WTC11 (cell line): ENCODE measurements at regions not wholly inside any gene's neighbourhood (a gene's known extent, or its start where the extent isn't known, plus 50 kb on each side); places are given as distances from the start of the nearest gene placed in this dataset.

Source experiments
- ATAC-seq: fragments of 200-7000 bp; cut with Tn5 transposase; 2 replicates; pipeline ENCODE4 v1.10.0; 2021; ENCODE audit warnings: mild to moderate bottlenecking, moderate library complexity
- CTCF ChIA-PET: fragments of 300-600 bp; sonication (Branson Sonifier 250); formaldehyde crosslinking; loops from one replicate; lab custom pipeline; 2021; ENCODE audit warnings: antibody characterized with exemption; lab: Charles Lee
- POLR2A ChIA-PET: fragments of 350-600 bp; sonication (Branson Sonifier 250); formaldehyde crosslinking; loops from one replicate; lab custom pipeline; 2021; ENCODE audit warnings: antibody characterized with exemption; lab: Charles Lee
- DNase-seq: peaks from one replicate; pipeline ENCODE4 v3.0.0; 2021; ENCODE audit warnings: low spot score
- H3K27ac Mint-ChIP-seq: 2 replicates; pipeline ENCODE4 v1.8.0; 2021; ENCODE audit warnings: mixed read lengths
- H3K27me3 Mint-ChIP-seq: 2 replicates; pipeline ENCODE4 v1.8.0; 2021; ENCODE audit warnings: low read depth, mild to moderate bottlenecking, moderate library complexity, mixed read lengths
- H3K36me3 Mint-ChIP-seq: 2 replicates; pipeline ENCODE4 v1.8.0; 2021; ENCODE audit warnings: mixed read lengths
- H3K4me1 Mint-ChIP-seq: 2 replicates; pipeline ENCODE4 v1.8.0; 2022; ENCODE audit warnings: mixed read lengths
- H3K4me3 Mint-ChIP-seq: 2 replicates; pipeline ENCODE4 v1.8.0; 2021; ENCODE audit warnings: mild to moderate bottlenecking, moderate library complexity, mixed read lengths
- H3K9me3 Mint-ChIP-seq: 2 replicates; pipeline ENCODE4 v1.8.0; 2021; ENCODE audit warnings: mixed read lengths
- ATF1 ChIP-seq: sonication (generic); formaldehyde crosslinking; IDR thresholded peaks from 2 replicates; pipeline ENCODE4 v1.8.1; 2023; ENCODE audit warnings: mild to moderate bottlenecking, moderate library complexity, missing genetic modification reagents
- ATF6 ChIP-seq: sonication (generic); formaldehyde crosslinking; IDR thresholded peaks from 2 replicates; pipeline ENCODE4 v1.8.1; 2023; ENCODE audit warnings: mild to moderate bottlenecking, missing genetic modification reagents
- CREM ChIP-seq: sonication (generic); formaldehyde crosslinking; IDR thresholded peaks from 2 replicates; pipeline ENCODE4 v1.8.1; 2022; ENCODE audit warnings: mild to moderate bottlenecking, missing genetic modification reagents, moderate library complexity
- E2F1 ChIP-seq: sonication (generic); formaldehyde crosslinking; IDR thresholded peaks from 2 replicates; pipeline ENCODE4 v1.8.0; 2022; ENCODE audit warnings: mild to moderate bottlenecking, missing genetic modification reagents
- E2F5 ChIP-seq: sonication (generic); formaldehyde crosslinking; IDR thresholded peaks from 2 replicates; pipeline ENCODE4 v1.8.1; 2022; ENCODE audit warnings: mild to moderate bottlenecking, moderate library complexity, missing genetic modification reagents
- ERG ChIP-seq: fragments of 250-450 bp; sonication (Bioruptor Pico); IDR thresholded peaks from 2 replicates; pipeline ENCODE4 v1.8.0; 2021; ENCODE audit warnings: mild to moderate bottlenecking
- ESRRA ChIP-seq: sonication (generic); formaldehyde crosslinking; IDR thresholded peaks from 2 replicates; pipeline ENCODE4 v1.8.1; 2022; ENCODE audit warnings: mild to moderate bottlenecking, missing genetic modification reagents, borderline replicate concordance
- PRRX2 ChIP-seq: fragments of 250-450 bp; sonication (Bioruptor Pico); IDR thresholded peaks from 2 replicates; pipeline ENCODE4 v1.8.0; 2021; ENCODE audit warnings: mild to moderate bottlenecking
- SOX15 ChIP-seq: fragments of 250-450 bp; sonication (Bioruptor Pico); IDR thresholded peaks from 2 replicates; pipeline ENCODE4 v1.9.0; 2021; ENCODE audit warnings: mild to moderate bottlenecking
- SP1 ChIP-seq: sonication (generic); formaldehyde crosslinking; conservative IDR thresholded peaks from 2 replicates; pipeline ENCODE4 v1.8.1; 2022; ENCODE audit warnings: missing genetic modification reagents
- ZBTB21 ChIP-seq: sonication (generic); formaldehyde crosslinking; IDR thresholded peaks from 2 replicates; pipeline ENCODE4 v1.8.1; 2023; ENCODE audit warnings: mild to moderate bottlenecking, missing genetic modification reagents, borderline replicate concordance
- ZNF232 ChIP-seq: sonication (generic); formaldehyde crosslinking; IDR thresholded peaks from 2 replicates; pipeline ENCODE4 v1.8.0; 2022; ENCODE audit warnings: mild to moderate bottlenecking, missing genetic modification reagents
- ZNF263 ChIP-seq: sonication (generic); formaldehyde crosslinking; IDR thresholded peaks from 2 replicates; pipeline ENCODE4 v1.8.1; 2022; ENCODE audit warnings: low read depth, mild to moderate bottlenecking, moderate library complexity, missing genetic modification reagents
- TF ChIP-seq, protein P1 (sequence below): sonication (generic); formaldehyde crosslinking; IDR thresholded peaks from 2 replicates; pipeline ENCODE4 v1.8.0; 2023; ENCODE audit warnings: missing genetic modification reagents, mild to moderate bottlenecking, borderline replicate concordance
- TF ChIP-seq, protein P2 (sequence below): sonication (generic); formaldehyde crosslinking; IDR thresholded peaks from 2 replicates; pipeline ENCODE4 v1.8.1; 2022; ENCODE audit warnings: low read depth, missing genetic modification reagents, borderline replicate concordance
- TF ChIP-seq, protein P3 (sequence below): sonication (generic); formaldehyde crosslinking; IDR thresholded peaks from 2 replicates; pipeline ENCODE4 v1.8.1; 2022; ENCODE audit warnings: mild to moderate bottlenecking, missing genetic modification reagents, moderate library complexity, borderline replicate concordance
- TF ChIP-seq, protein P4 (sequence below): sonication (generic); formaldehyde crosslinking; IDR thresholded peaks from 2 replicates; pipeline ENCODE4 v1.8.1; 2023; ENCODE audit warnings: mild to moderate bottlenecking, missing genetic modification reagents, moderate library complexity
- TF ChIP-seq, protein P5 (sequence below): sonication (generic); formaldehyde crosslinking; conservative IDR thresholded peaks from 2 replicates; pipeline ENCODE4 v1.8.1; 2022; ENCODE audit warnings: mild to moderate bottlenecking, missing genetic modification reagents

DNA sequence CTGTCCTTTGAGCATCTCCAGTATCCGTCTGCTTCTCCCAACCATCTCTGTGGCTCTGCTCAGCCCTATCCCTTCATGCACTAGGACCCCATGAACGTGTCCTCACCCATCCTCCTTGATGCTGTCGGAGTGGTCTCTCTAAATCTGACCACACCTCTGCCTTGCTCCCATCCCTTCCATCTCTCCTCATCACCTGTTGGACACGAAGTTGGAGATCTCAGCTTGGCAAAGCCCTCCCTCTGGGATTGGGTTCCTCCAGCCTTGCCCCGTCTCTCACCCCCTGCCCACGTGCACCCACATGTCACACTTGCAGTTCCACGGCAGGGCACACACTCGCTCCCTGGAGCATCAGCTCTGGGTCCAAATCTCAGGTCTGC lies 135.7 kb downstream of the ACTL8 start:
- ATAC-seq, result no peak
- Mint-ChIP-seq H3K36me3 (no peaks in the 10 kb centered on the region), H3K4me3 (no peak overlapping the region), H3K9me3 (no peaks in the 10 kb centered on the region), H3K27ac (no peak overlapping the region), H3K4me1 (no peaks in the 10 kb centered on the region), H3K27me3 (peaks cover 20% of the 10 kb centered on the region)
- TF ChIP-seq ATF6 (CRISPR knock-in tag) (no peak), ESRRA (CRISPR knock-in tag) (no peak), SP1 (CRISPR knock-in tag) (no peak), ZNF232 (CRISPR knock-in tag) (no peak), ERG (CRISPR knock-in tag) (no peak), ZNF263 (CRISPR knock-in tag) (no peak), CREM (no peak), SOX15 (CRISPR knock-in tag) (no peak), E2F5 (no peak), ZBTB21 (CRISPR knock-in tag) (no peak), PRRX2 (CRISPR knock-in tag) (no peak), E2F1 (CRISPR knock-in tag) (no peak), ATF1 (CRISPR knock-in tag) (no peak)
- TF ChIP-seq, protein P1, sequence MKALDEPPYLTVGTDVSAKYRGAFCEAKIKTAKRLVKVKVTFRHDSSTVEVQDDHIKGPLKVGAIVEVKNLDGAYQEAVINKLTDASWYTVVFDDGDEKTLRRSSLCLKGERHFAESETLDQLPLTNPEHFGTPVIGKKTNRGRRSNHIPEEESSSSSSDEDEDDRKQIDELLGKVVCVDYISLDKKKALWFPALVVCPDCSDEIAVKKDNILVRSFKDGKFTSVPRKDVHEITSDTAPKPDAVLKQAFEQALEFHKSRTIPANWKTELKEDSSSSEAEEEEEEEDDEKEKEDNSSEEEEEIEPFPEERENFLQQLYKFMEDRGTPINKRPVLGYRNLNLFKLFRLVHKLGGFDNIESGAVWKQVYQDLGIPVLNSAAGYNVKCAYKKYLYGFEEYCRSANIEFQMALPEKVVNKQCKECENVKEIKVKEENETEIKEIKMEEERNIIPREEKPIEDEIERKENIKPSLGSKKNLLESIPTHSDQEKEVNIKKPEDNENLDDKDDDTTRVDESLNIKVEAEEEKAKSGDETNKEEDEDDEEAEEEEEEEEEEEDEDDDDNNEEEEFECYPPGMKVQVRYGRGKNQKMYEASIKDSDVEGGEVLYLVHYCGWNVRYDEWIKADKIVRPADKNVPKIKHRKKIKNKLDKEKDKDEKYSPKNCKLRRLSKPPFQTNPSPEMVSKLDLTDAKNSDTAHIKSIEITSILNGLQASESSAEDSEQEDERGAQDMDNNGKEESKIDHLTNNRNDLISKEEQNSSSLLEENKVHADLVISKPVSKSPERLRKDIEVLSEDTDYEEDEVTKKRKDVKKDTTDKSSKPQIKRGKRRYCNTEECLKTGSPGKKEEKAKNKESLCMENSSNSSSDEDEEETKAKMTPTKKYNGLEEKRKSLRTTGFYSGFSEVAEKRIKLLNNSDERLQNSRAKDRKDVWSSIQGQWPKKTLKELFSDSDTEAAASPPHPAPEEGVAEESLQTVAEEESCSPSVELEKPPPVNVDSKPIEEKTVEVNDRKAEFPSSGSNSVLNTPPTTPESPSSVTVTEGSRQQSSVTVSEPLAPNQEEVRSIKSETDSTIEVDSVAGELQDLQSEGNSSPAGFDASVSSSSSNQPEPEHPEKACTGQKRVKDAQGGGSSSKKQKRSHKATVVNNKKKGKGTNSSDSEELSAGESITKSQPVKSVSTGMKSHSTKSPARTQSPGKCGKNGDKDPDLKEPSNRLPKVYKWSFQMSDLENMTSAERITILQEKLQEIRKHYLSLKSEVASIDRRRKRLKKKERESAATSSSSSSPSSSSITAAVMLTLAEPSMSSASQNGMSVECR, result no peak
- TF ChIP-seq, protein P2, sequence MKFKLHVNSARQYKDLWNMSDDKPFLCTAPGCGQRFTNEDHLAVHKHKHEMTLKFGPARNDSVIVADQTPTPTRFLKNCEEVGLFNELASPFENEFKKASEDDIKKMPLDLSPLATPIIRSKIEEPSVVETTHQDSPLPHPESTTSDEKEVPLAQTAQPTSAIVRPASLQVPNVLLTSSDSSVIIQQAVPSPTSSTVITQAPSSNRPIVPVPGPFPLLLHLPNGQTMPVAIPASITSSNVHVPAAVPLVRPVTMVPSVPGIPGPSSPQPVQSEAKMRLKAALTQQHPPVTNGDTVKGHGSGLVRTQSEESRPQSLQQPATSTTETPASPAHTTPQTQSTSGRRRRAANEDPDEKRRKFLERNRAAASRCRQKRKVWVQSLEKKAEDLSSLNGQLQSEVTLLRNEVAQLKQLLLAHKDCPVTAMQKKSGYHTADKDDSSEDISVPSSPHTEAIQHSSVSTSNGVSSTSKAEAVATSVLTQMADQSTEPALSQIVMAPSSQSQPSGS (CRISPR knock-in tag), result no peak
- TF ChIP-seq, protein P3, sequence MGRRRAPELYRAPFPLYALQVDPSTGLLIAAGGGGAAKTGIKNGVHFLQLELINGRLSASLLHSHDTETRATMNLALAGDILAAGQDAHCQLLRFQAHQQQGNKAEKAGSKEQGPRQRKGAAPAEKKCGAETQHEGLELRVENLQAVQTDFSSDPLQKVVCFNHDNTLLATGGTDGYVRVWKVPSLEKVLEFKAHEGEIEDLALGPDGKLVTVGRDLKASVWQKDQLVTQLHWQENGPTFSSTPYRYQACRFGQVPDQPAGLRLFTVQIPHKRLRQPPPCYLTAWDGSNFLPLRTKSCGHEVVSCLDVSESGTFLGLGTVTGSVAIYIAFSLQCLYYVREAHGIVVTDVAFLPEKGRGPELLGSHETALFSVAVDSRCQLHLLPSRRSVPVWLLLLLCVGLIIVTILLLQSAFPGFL (CRISPR knock-in tag), result no peak
- TF ChIP-seq, protein P4, sequence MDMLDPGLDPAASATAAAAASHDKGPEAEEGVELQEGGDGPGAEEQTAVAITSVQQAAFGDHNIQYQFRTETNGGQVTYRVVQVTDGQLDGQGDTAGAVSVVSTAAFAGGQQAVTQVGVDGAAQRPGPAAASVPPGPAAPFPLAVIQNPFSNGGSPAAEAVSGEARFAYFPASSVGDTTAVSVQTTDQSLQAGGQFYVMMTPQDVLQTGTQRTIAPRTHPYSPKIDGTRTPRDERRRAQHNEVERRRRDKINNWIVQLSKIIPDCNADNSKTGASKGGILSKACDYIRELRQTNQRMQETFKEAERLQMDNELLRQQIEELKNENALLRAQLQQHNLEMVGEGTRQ (CRISPR knock-in tag), result no peak
- TF ChIP-seq, protein P5, sequence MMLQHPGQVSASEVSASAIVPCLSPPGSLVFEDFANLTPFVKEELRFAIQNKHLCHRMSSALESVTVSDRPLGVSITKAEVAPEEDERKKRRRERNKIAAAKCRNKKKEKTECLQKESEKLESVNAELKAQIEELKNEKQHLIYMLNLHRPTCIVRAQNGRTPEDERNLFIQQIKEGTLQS (CRISPR knock-in tag), result no peak
- DNase-seq, result no peak
- POLR2A ChIA-PET, result no interaction called here
- CTCF ChIA-PET, result no interaction called here
